ENCODE measurements at regions not wholly inside any gene's neighbourhood (a gene's known extent, or its start where the extent isn't known, plus 50 kb on each side); places are given as distances from the start of the nearest gene placed in this dataset.

GRCh38 chr1:81695741-81696140, 105.0 kb upstream of the ADGRL2 start:
- FAIRE-seq: no peak

GRCh38 chr1:81693316-81693715, 107.4 kb upstream of the ADGRL2 start:
- no peak for FAIRE-seq

GRCh38 chr1:81690676-81691453, 109.9 kb upstream of the ADGRL2 start:
- no peak for FAIRE-seq

- no peak for FAIRE-seq
Measured at GRCh38 chr1:81689531-81689941, 111.2 kb upstream of the ADGRL2 start.

GRCh38 chr1:81682490-81682889, 118.2 kb upstream of the ADGRL2 start:
- no peak for FAIRE-seq

GRCh38 chr1:81681601-81682266, 119.0 kb upstream of the ADGRL2 start:
- no peak for FAIRE-seq

- FAIRE-seq: no peak
Measured at GRCh38 chr1:81681114-81681513, 119.6 kb upstream of the ADGRL2 start.

- FAIRE-seq: no peak
Measured at GRCh38 chr1:81679942-81680341, 120.8 kb upstream of the ADGRL2 start.

GRCh38 chr1:81678779-81679178, 122.0 kb upstream of the ADGRL2 start:
- no peak for FAIRE-seq

- no peak for FAIRE-seq
Measured at GRCh38 chr1:81672766-81673165, 128.0 kb upstream of the ADGRL2 start.

GRCh38 chr1:81671038-81671437, 129.7 kb upstream of the ADGRL2 start:
- FAIRE-seq: no peak

- no peak for FAIRE-seq
Measured at GRCh38 chr1:81670286-81670685, 130.4 kb upstream of the ADGRL2 start.

GRCh38 chr1:81666586-81666985, 134.1 kb upstream of the ADGRL2 start:
- no peak for FAIRE-seq

GRCh38 chr1:81664341-81664740, 136.4 kb upstream of the ADGRL2 start:
- no peak for FAIRE-seq

GRCh38 chr1:81662913-81663526, 137.7 kb upstream of the ADGRL2 start:
- FAIRE-seq: no peak

- FAIRE-seq: no peak
Measured at GRCh38 chr1:81660286-81660685, 140.4 kb upstream of the ADGRL2 start.

GRCh38 chr1:81654657-81655056, 146.1 kb upstream of the ADGRL2 start:
- no peak for FAIRE-seq

- no peak for FAIRE-seq
Measured at GRCh38 chr1:81654147-81654546, 146.6 kb upstream of the ADGRL2 start.

- no peak for FAIRE-seq
Measured at GRCh38 chr1:81650776-81651175, 150.0 kb upstream of the ADGRL2 start.

GRCh38 chr1:81635816-81636215, 164.9 kb upstream of the ADGRL2 start:
- FAIRE-seq: no peak

- FAIRE-seq: no peak
Measured at GRCh38 chr1:81634294-81634693, 166.4 kb upstream of the ADGRL2 start.

- FAIRE-seq: no peak
Measured at GRCh38 chr1:81619156-81619555, 181.6 kb upstream of the ADGRL2 start.

- no peak for FAIRE-seq
Measured at GRCh38 chr1:81618376-81618775, 182.4 kb upstream of the ADGRL2 start.

GRCh38 chr1:81617308-81617967, 183.3 kb upstream of the ADGRL2 start:
- no peak for FAIRE-seq

Measured in A204.1 (cell line).